ENCODE measurements at regions not wholly inside any gene's neighbourhood (a gene's known extent, or its start where the extent isn't known, plus 50 kb on each side); places are given as distances from the start of the nearest gene placed in this dataset.

DNA sequence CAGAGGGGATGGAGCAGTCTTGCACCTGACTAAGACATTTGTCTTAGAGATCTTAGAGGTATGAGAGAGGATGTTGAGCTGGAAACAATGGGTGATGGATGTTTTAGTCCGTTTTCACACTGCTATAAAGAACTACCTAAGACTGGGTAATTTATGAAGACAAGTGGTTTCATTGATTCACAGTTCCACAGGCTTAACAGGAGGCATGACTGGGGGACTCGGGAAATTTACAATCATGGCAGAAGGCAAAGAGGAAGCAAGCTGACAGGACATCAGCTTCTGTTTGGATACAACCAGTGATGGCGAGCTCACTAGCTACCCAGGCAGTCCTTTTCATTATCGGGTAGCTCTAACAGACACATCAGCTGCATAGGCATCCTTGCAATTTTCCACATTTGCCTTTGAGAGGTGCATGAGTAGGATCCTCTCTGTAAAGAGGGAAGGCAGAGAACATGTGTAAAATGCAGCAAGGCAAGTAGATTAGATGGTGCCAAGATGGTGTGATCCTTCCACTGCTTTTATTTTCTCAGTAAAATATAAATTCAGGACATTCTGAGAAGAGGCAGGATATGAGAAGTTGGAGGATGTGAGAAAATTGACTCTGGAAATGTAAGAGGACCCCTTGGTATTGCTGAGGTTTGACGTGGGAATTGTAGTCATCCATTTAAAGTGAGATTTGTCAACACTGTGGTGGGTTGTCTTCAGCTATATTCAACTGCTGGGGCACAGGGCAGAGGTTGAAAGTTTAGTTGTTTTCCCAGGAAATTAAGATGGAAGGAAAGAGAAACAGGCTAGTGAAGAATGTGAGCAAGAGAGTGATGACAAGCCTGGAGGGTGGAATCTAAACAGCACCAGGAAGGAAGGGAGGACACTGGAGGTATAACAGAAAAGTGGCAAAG lies 1140.0 kb upstream of the AUTS2 start:
- TF ChIP-seq, protein P1, sequence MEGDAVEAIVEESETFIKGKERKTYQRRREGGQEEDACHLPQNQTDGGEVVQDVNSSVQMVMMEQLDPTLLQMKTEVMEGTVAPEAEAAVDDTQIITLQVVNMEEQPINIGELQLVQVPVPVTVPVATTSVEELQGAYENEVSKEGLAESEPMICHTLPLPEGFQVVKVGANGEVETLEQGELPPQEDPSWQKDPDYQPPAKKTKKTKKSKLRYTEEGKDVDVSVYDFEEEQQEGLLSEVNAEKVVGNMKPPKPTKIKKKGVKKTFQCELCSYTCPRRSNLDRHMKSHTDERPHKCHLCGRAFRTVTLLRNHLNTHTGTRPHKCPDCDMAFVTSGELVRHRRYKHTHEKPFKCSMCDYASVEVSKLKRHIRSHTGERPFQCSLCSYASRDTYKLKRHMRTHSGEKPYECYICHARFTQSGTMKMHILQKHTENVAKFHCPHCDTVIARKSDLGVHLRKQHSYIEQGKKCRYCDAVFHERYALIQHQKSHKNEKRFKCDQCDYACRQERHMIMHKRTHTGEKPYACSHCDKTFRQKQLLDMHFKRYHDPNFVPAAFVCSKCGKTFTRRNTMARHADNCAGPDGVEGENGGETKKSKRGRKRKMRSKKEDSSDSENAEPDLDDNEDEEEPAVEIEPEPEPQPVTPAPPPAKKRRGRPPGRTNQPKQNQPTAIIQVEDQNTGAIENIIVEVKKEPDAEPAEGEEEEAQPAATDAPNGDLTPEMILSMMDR (conservative IDR thresholded peaks at IDR 0.05; ENCODE audit: low read length) = no peak
- TF ChIP-seq EZH2phosphoT487 (IDR thresholded peaks at IDR 0.05; ENCODE audit: borderline replicate concordance) = no peak
